ENCODE measurements at regions not wholly inside any gene's neighbourhood (a gene's known extent, or its start where the extent isn't known, plus 50 kb on each side); places are given as distances from the start of the nearest gene placed in this dataset.
A peak's percentile ranks its signal among the peaks of the same experiment; 100 is the strongest.
"Not testable (repeated sequence)": the region's sequence is repeated elsewhere in the genome, so short reads cannot be mapped to it uniquely, and the experiment has no call there.

GRCh38 chr7:91357379-91357778, 93.1 kb downstream of the FZD1 start:
- no peak for DNase-seq

- no peak for DNase-seq
Observed at GRCh38 chr7:91357901-91358300, 93.7 kb downstream of the FZD1 start.

DNA sequence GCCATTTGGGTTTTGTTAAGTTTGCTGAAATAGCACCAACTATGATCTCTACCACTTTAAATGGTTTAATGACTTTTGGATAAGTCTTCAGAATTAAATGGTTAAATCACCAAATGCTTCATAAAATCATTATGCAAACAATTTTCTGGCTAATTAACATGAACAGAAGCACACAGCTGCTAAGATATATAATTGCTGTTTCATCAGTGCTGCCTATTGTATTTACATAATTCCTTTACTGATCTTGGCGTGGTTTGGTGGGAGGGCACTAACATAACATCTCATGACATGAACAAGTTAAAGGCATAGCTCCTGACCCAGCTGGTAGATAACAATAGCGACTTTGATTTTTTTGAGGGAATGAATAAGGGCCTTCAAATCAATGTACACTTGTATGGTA, 94.1 kb downstream of the FZD1 start:
- DNase-seq, result no peak

GRCh38 chr7:91365097-91365496, 100.9 kb downstream of the FZD1 start:
- not testable (repeated sequence) for DNase-seq

DNA sequence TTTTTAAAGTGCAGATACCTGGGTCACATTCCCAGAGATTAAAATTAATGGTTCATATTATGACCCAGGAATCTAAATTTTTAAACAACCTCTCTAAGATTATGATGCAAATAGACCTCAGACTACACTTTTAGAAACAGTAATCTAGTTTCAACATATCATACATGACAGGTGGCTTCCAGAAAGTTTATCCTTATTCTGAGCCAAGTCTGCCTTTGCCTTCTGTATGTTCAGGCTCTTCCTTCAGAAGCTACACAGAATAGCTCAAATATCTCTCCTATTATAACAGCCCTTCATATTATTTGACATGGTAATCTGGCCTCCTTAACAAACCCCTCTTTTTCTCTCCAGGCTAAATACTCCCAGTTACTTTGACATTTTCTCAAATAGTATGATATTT, 101.9 kb downstream of the FZD1 start:
- no peak for DNase-seq

DNA sequence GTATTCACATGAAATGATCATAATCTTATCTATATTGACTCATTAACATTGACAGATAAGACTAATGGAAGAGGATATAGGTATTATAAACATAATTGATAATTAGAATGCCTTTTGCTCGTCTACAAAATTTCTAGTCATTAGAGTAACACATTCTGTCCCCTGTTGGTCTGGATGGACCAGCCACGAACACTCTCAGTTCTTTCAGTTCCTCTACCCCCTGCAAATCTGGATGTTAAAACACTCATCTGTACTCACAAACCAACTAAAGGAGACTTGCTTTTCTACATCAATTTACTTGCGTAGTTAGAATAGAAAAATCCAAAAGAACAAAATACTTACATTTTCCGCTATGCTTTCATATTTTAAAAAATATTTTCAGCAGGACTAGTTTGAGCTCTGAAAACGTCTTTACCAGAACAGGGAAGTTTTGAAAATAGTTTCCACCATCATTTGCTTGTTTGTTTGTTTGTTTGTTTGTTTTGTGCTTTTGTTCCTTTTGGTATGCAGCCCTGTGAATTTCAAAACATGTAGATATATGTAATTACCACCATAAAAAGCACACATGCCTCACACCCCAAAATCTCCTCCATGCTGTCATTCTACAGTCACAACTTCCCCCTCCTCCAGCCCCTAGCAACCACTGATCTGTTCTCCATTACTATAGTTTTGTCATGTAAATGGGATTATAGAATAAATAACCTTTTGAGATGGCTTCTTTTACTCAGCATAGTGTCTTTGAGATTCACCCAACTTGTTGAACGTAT, 103.8 kb downstream of the FZD1 start:
- no peak for DNase-seq

DNA sequence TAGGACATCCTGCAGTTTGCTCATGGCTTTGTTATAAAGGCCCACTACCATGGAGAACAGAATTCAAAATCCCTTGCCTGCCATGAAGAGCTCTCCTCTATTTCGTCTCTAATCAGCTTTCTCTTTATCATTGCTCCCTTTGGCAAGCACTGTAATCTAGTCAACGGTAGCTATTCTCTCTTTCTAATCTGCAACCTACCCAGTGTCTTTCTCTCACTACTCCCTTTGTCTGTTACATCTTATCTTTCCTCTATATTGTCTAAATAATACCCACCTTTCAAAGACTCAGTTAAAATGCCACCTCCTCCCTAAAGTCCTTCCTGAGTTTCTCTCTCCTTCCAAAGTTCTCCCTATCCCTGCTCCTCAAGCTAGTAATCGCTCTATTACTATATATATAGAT, 108.1 kb downstream of the FZD1 start:
- no peak for DNase-seq

- no peak for DNase-seq
Observed at GRCh38 chr7:91373111-91373800, 109.0 kb downstream of the FZD1 start.

DNA sequence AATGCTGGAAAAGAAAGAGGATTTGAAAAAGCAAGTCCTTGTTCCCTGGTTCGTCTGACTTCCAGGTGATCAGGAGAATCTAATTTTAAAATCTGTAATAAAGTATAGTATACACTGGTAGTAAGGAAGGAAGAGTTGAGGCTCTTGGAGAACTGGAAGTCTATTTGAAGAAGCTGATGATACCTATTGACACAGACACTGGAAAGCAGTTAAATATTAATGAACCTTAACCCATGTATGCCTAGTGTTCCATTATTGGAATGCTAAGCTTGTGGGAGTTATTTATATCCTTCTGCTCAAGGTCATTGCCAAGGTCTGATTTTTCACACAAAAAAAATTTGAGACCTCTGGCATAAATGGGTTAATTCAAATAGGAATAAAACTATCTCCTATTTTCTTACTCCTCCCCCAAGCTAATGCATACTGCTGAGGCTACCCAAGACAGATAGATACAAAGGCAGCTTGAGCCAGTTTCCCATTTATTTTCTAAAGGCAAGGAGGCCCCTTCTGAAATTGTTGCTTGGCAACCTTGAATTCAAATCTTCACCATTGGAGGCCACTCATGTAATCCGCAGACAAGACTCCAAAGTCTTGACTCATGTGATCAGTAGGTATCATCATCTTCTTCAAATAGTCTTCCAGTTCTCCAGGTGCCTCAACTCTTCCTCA, 110.2 kb downstream of the FZD1 start:
- DNase-seq, result no peak

GRCh38 chr7:91375378-91375777, 111.1 kb downstream of the FZD1 start:
- DNase-seq, result no peak

- DNase-seq, result no peak
Observed at GRCh38 chr7:91378131-91378530, 113.9 kb downstream of the FZD1 start.

- DNase-seq, result no peak
Observed at GRCh38 chr7:91379236-91379635, 115.0 kb downstream of the FZD1 start.

GRCh38 chr7:91379991-91380390, 115.8 kb downstream of the FZD1 start:
- DNase-seq, result no peak

GRCh38 chr7:91383053-91383904, 119.0 kb downstream of the FZD1 start:
- no peak for DNase-seq

- no peak for DNase-seq
Observed at GRCh38 chr7:91383905-91384274, 119.7 kb downstream of the FZD1 start.

- DNase-seq, result not testable (repeated sequence)
Observed at GRCh38 chr7:91394757-91395156, 130.5 kb downstream of the FZD1 start.

DNA sequence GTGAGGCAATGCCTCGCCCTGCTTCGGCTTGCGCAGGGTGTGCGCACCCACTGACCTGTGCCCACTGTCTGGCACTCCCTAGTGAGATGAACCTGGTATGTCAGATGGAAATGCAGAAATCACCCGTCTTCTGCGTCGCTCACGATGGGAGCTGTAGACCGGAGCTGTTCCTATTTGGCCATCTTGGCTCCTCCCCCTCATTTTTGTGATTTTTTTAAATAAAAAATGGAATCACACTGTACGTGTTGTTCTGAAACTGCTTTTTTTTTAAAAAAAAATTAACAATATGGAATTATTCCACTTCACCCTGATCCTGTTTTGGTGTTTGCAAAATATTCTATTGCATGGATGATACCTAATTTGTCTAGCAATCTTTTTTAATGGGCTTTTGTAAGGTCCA, 131.1 kb downstream of the FZD1 start:
- DNase-seq, result not testable (repeated sequence)

DNA sequence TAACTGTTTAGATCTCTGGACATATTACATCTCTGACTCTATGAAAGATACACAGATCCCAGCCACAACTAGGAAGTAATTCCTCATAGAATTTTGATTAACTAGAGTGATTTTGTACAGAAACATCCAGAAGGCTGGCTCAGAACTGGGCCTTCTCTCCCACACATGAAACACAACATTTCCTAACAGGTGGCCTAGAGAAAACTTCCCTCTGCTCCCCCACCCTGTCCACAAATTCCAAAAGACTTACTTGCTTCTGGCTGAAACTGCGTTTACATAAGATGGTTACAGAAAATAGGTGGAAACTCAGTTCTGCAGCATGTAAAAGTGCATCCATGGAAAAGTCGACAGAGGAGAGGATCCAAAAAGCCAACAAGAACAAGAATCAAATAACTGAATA, 132.9 kb downstream of the FZD1 start:
- DNase-seq, result no peak

- peak; percentile 46 for DNase-seq
Observed at GRCh38 chr7:91397612-91398011, 133.4 kb downstream of the FZD1 start.

DNA sequence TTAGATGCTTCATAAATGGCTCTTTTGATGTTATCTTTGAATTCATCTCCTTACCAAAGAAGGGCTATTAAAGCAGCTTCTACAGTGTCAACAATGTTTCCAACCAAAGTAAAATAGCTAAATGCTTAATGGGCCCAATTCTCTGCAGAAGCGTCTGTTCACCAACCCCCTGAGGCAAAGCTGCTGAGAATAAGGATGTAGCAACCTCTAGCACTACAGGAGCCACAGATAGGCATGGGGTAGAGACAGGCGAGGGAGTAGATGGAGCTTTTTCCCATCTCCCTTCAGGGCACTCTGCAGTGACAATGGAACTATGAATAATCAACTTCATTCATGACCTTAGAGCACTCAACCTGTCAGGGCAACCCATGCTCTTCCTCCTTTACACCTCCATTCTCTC, 134.1 kb downstream of the FZD1 start:
- DNase-seq, result no peak

DNA sequence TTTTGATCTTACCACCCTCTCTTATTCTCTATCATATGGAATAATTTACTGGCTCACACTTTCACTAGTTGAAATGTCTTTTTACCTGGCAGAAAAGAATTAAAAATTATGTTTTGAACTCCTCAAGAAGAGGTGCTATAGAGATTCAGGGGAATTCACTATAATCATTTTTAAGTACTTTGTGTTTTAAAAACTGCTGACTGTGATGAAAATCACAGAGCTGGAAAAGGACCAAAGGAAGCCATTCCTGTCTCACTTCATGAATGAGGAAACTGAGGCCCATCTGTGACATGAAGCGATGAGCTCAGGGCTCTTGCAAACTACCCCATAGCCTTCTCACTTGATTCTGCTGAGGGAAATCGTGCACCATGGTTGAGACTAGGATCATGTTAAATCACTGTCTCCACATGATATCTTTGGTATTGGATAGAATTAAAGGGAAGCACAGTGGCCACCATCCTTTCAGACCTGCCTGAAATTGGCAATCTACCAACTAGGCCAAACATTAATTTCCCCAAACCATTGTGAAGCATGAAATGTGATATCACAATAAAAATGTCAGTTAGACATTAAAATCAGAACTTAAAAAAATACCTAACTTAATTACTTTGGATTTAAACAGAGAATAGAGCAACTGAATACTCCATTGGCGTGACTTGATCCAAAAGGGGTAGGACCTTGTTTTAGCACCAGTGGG, 141.0 kb downstream of the FZD1 start:
- no peak for DNase-seq

- not testable (repeated sequence) for DNase-seq
Observed at GRCh38 chr7:91405873-91406272, 141.6 kb downstream of the FZD1 start.

DNA sequence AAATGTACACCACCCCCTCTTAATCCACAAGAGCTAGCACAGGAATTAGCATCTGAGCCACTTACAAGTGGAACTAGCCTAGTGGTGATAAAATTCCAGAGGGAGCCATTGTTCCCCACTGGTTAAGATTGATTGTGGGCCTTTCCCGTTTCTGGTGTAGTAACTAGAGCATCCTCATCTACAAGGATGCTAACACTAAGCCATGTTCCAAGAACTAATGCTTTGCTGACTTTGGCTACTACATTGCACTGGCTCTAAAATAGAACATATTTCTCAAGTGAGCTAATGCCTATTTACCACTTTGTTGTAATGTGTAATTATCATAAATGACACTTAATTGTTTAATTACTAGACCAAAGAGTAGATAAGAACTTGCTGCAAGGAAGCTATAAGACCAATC, 143.7 kb downstream of the FZD1 start:
- no peak for DNase-seq
